ENCODE measurements at regions not wholly inside any gene's neighbourhood (a gene's known extent, or its start where the extent isn't known, plus 50 kb on each side); places are given as distances from the start of the nearest gene placed in this dataset.

- no peak for TF ChIP-seq CTCF (IDR thresholded peaks at IDR 0.05)
- no peak for TF ChIP-seq POLR2A (IDR thresholded peaks at IDR 0.05)
These were observed 262.0 kb upstream of the ZWINT start for GRCh38 chr10:56623064-56623463.

All from esophagus squamous epithelium (tissue), 4 donors.